ENCODE measurements at regions not wholly inside any gene's neighbourhood (a gene's known extent, or its start where the extent isn't known, plus 50 kb on each side); places are given as distances from the start of the nearest gene placed in this dataset.

GRCh38 chr5:83787631-83788030 is 67.0 kb upstream of the HAPLN1 start:
- TF ChIP-seq CTCF (IDR thresholded peaks at IDR 0.05) (no peak), POLR2A (IDR thresholded peaks at IDR 0.05) (no peak)

Data from thyroid gland (tissue), 4 donors.